GM12873 (cell line): ENCODE measurements at regions not wholly inside any gene's neighbourhood (a gene's known extent, or its start where the extent isn't known, plus 50 kb on each side); places are given as distances from the start of the nearest gene placed in this dataset.

ENCODE experiments used
- CTCF ChIP-seq: IDR thresholded peaks from 2 replicates; pipeline ENCODE4 v1.5.1; 2012; ENCODE audit warnings: low read depth, mild to moderate bottlenecking, moderate library complexity, low read length, control low read depth; ENCODE audit not compliant: insufficient read depth; ENCODE audit errors: missing control alignments

- no peak for TF ChIP-seq CTCF
Observed at GRCh38 chr6:140462076-140462452, 1087.6 kb upstream of the CITED2 start.

- no peak for TF ChIP-seq CTCF
Observed at GRCh38 chr6:140460267-140460666, 1085.8 kb upstream of the CITED2 start.

GRCh38 chr6:140459209-140459608, 1084.8 kb upstream of the CITED2 start:
- TF ChIP-seq CTCF, result no peak

- TF ChIP-seq CTCF, result no peak
Observed at GRCh38 chr6:140446241-140446640, 1071.8 kb upstream of the CITED2 start.

- no peak for TF ChIP-seq CTCF
Observed at GRCh38 chr6:140445474-140446004, 1071.1 kb upstream of the CITED2 start.

- TF ChIP-seq CTCF, result peak; percentile 29
Observed at GRCh38 chr6:140441256-140441655, 1066.8 kb upstream of the CITED2 start.

- TF ChIP-seq CTCF, result no peak
Observed at GRCh38 chr6:140440223-140440835, 1065.9 kb upstream of the CITED2 start.

- TF ChIP-seq CTCF, result no peak
Observed at GRCh38 chr6:140438346-140438735, 1063.9 kb upstream of the CITED2 start.
